Myocyte (in vitro differentiated cells): ENCODE measurements at regions not wholly inside any gene's neighbourhood (a gene's known extent, or its start where the extent isn't known, plus 50 kb on each side); places are given as distances from the start of the nearest gene placed in this dataset.

Source experiments
- DNase-seq: peaks from one replicate; pipeline ENCODE4 v3.0.0-alpha.2; 2012; ENCODE audit warnings: low read depth

GRCh38 chr3:59160133-59160746 lies 110.4 kb upstream of the CFAP20DC start:
- no peak for DNase-seq

- DNase-seq: no peak
Measured at GRCh38 chr3:59153648-59154047, 103.8 kb upstream of the CFAP20DC start.

- no peak for DNase-seq
Measured at GRCh38 chr3:59152943-59153342, 103.1 kb upstream of the CFAP20DC start.

- DNase-seq: no peak
Measured at GRCh38 chr3:59150039-59150438, 100.2 kb upstream of the CFAP20DC start.

- DNase-seq: no peak
Measured at GRCh38 chr3:59149166-59149565, 99.3 kb upstream of the CFAP20DC start.

- DNase-seq: no peak
Measured at GRCh38 chr3:59143447-59143846, 93.6 kb upstream of the CFAP20DC start.

- DNase-seq: no peak
Measured at GRCh38 chr3:59142556-59142955, 92.7 kb upstream of the CFAP20DC start.

- no peak for DNase-seq
Measured at GRCh38 chr3:59138966-59139365, 89.1 kb upstream of the CFAP20DC start.

GRCh38 chr3:59137415-59137814 lies 87.6 kb upstream of the CFAP20DC start:
- no peak for DNase-seq

GRCh38 chr3:59136081-59136480 lies 86.3 kb upstream of the CFAP20DC start:
- no peak for DNase-seq

- no peak for DNase-seq
Measured at GRCh38 chr3:59135096-59135495, 85.3 kb upstream of the CFAP20DC start.

GRCh38 chr3:59133311-59133710 lies 83.5 kb upstream of the CFAP20DC start:
- DNase-seq: no peak

- no peak for DNase-seq
Measured at GRCh38 chr3:59131016-59131766, 81.4 kb upstream of the CFAP20DC start.

- DNase-seq: no peak
Measured at GRCh38 chr3:59128685-59129084, 78.9 kb upstream of the CFAP20DC start.

GRCh38 chr3:59127071-59127470 lies 77.2 kb upstream of the CFAP20DC start:
- DNase-seq: peak; percentile 71

GRCh38 chr3:59126446-59126845 lies 76.6 kb upstream of the CFAP20DC start:
- DNase-seq: no peak

GRCh38 chr3:59121346-59122144 lies 71.7 kb upstream of the CFAP20DC start:
- DNase-seq: no peak

- no peak for DNase-seq
Measured at GRCh38 chr3:59118928-59119327, 69.1 kb upstream of the CFAP20DC start.

- no peak for DNase-seq
Measured at GRCh38 chr3:59117396-59117795, 67.6 kb upstream of the CFAP20DC start.

- no peak for DNase-seq
Measured at GRCh38 chr3:59116233-59116537, 66.4 kb upstream of the CFAP20DC start.

GRCh38 chr3:59115364-59116232 lies 65.8 kb upstream of the CFAP20DC start:
- no peak for DNase-seq
